T1000 (cell line): ENCODE measurements at regions not wholly inside any gene's neighbourhood (a gene's known extent, or its start where the extent isn't known, plus 50 kb on each side); places are given as distances from the start of the nearest gene placed in this dataset.

ENCODE experiments used
- DNase-seq: peaks from one replicate; lab custom pipeline; 2025; ENCODE audit warnings: mixed read lengths; lab: John Stamatoyannopoulos, UW

DNA sequence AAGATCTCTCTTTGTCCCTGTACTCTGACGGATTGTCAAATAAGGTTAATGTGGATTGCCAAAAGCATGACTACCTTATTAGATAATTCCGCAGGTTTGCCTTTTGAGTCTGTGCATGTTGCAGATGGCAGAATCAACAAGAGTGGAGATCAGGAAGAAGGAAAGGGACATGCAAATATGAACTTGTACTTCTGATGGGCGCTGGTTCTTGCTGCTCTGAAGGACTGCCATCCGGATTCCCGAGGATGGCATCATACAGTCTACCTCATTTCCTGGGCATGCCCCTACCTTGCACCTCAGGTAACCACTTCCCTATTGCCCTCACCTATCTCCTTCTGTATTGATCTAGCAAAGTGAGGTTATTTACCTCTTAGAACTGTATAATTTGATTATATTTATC, 504.2 kb downstream of the ACTL7B start:
- DNase-seq: no peak

GRCh38 chr9:108347463-108348188, 508.2 kb downstream of the ACTL7B start:
- DNase-seq: no peak

- no peak for DNase-seq
These were observed 510.0 kb downstream of the ACTL7B start for GRCh38 chr9:108345826-108346225.

GRCh38 chr9:108339251-108339650, 516.5 kb downstream of the ACTL7B start:
- no peak for DNase-seq

DNA sequence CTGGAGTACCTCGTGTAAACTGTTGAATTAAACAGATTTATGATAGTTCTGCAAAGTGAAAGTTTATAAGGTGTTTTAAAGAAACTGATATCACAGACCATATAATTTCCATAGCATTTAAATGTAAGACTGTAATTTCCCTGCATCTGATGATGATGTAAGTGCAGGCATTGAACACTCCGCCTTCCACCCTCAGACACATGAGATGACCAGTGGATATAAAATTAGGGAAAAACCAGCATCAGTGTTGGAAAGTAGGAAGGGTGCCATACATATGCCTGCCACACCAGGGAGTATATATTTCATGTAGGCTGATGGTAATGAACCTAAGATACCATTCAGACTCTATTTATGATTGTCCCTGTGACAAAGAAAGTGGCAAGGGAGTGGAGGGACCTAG, 519.2 kb downstream of the ACTL7B start:
- DNase-seq: no peak

DNA sequence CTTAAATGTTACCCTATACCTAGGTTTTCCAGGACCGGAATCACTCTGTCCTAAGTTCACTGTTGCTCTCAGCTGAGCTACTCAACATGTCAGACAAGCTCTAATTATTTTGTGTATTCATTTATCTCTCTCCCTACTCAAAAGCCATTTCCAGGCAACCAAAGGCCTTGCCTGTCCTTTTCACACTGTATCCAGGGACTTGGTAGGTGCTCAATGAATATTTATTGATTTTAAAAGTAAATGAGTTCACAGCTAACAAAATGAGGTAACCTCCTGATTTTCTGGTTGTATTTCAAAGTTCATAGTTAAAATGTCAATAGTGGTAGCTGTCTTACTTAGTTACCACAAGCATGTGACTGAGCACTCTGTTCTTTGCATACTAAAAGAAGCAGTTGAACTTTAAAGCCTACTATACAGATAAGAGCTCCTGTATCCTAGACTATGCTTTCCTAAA, 522.2 kb downstream of the ACTL7B start:
- DNase-seq: no peak

GRCh38 chr9:108331596-108331995, 524.2 kb downstream of the ACTL7B start:
- no peak for DNase-seq

DNA sequence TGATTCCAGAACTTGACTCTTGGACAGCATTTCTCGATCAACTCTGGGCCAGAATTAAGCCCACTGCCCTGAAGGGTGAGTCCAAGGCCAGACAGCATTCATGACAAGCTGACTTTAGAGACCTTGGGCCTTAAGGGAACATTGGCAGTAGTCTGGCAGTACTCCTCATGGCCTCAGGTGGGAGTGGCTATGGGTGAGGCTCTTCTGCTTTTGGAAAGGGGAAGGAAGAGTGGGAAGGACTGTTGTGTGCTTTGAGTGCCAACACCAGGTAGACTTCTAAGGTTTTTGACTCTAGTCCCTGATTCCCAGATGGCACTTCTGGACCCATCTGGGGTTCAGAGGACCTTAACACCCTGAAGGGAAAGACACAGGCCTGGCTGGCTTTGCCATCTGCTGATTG, 530.4 kb downstream of the ACTL7B start:
- DNase-seq: no peak

- no peak for DNase-seq
These were observed 532.2 kb downstream of the ACTL7B start for GRCh38 chr9:108323615-108324014.

DNA sequence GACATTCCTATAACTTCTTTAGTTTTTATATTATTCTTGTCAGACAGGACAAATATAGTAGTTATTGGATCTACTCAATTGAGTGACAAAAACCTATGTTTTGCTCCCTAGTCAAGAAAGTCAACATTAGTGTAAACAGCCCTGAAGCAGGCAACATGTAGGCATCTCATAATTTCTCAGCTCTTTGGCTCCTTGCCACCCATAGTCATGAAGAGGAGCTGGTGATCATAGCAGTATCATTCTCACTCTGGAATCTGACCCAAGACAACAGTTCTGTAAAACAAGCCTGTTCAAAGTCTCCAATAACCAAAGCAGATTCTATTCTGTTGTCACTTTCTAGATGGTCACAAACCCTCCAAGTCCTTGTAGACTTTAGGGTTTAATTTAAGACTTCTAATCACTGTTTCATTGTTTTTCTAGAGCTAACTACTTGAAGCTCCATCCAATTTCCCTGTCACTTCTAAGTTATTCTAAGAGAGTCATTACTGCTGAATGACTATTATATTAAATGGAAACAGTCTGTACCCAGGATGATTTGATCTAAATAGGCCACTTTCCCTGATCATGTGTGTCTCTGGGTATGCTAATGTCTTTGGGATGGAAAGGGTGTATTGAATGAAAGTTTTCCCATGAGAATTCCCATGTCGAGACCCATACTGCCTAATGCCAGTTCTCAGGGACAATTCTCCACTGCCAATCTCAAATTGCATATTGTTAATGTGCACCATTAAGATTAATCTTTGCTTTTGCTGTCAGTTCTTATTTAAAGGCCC, 533.3 kb downstream of the ACTL7B start:
- no peak for DNase-seq

DNA sequence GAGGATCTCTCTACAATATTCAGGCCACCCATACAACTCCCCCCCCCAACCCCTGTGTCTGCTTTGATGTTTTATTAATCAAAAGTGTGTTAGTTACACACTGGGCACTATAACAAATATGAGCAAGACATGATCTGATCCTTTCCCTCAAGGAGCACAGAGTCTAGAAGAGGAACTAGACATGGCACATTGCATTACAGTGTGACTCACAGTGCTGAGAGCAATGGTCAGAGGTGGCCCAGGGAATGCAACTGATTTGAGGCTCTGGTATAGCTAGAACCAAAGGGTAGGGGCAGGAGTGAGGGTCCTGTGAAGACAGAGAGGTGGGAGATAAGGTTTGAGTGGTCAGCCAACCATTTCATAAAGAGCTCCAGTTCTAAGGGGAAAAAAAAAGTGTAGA, 539.2 kb downstream of the ACTL7B start:
- DNase-seq: no peak

- no peak for DNase-seq
These were observed 539.7 kb downstream of the ACTL7B start for GRCh38 chr9:108316066-108316465.

DNA sequence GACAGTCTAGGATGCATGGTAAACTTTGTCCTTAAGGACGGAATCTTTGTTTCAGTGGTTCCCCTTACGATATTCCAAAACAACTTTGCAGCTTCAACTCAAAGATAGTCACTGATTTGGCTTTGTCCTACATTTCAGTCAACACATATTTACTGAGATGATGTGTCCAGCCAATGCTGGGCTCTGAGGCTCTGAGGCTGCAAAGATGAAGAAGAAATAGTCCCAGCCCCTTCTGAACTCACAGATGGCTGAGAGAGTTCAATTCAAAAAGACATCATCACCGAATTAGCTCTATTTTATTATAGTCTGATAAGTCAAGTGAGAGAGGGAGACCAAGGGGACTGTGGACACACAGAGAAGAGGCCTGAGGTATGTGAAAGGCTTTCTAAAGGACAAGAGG, 544.0 kb downstream of the ACTL7B start:
- no peak for DNase-seq

DNA sequence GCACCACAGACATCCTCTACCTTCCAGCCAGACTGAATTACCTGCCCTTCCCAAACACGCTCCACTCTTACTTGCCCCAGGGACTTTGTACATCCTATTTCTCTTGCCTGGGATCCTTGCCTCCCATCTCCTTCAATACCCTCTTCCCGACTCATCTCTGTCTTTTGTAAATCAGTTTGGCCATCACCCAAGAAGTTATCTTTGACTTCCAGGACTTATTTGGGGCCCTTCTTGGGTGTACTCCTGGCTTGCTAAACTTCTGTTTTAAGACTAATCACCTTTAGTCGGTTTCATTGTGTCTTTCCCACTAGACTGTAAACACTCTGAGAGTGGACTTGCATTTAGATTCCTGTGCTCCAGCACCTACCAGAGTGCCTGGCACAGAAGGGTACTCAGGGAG, 545.6 kb downstream of the ACTL7B start:
- no peak for DNase-seq

DNA sequence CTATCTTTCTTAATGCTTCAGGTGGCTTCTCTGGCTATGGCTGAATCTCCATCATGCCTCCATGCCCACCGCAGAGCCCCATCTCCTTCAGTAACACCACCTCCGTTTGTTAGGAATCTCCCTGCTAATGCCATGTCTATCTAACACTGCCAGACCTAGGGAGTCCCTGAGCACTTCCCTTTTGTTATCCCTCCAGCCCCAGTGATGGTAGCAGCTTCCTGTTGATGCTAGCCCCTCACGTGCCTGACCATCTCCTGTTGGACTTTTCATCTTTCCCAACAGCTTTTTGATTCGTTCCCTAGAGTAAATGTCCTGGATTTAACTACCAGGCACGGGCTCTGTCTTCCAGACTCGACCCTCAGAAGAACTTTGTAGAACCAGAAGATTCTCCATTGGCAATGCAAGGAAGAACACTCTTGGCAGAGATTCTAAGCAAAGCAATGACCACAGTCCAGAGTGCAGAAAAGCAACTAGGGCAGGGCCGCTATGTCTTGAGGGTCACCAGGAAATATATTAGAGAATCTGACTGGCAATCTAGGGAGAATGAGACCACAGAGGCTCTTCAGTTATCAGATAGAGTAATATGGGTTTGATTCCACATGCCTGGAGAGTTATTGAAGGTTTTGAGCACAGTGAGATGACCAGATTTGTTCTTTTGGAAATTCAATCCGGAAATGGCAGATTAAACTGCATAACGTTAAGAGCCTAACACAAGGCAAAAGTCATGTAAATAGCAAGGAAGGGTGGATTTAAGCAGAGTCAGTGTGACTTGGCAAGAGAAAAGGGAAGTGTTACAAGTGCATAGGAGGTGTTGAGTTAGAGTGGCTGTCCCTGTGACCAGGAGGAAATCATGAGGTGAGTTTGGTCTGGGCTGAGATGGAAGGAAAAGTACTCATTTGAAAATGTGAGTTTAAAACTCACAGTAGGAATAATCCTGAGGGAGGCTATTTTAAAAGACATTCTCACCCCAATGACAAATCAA, 555.2 kb downstream of the ACTL7B start:
- DNase-seq: no peak

- no peak for DNase-seq
These were observed 558.7 kb downstream of the ACTL7B start for GRCh38 chr9:108297073-108297472.

DNA sequence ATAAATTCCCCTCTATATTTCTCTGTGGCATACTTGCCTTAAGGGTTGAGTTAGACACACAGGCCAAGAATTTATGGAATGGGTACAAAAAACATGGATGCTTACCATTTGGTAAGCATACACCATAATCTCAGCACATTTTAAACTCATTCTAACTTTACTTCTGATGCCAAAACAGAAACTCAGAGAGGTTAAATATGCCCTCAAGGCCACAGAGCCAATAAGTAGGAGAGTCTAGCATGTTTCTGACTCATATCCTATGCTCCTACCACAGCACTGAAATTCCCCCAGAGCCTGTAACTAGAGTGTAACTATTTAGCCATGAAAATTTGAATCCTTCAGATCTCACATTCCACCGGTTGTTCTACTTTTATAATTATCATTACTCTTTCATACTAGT, 559.7 kb downstream of the ACTL7B start:
- DNase-seq: no peak

- DNase-seq: no peak
These were observed 564.2 kb downstream of the ACTL7B start for GRCh38 chr9:108291586-108291932.

DNA sequence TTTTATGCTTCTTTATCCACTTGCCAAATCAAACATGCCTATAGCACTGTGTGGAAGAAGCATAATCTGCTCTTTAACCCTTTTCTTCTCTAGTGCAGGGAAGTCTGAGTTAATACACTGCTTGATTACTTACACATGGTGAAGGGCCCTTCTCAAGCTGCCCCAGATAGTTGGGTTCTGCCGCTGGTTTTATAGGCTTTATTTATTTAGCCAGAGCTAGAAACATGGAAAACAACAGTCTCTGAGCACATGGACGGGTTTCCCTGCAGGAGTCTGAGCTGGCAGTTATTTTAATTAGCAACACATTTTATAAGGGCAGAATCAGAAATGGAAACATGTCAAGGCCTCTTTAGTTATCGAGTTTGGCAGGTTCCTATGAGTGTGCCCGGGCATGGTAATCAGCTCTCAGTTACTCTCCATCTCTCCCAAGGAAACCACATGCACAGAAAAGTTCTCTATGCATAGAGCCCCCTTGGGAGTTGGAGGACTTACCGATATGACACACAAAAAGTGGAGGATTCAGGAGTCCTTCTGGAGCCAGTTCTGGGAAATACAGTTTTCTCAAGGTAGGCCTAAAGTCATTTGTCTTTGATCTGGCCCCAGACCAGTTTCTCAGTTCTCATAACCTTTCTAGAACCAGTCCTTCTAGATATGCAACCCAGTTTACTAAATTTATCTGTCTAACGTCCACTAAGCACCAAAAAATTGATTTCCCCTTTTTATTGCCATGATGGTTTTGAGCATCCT, 564.8 kb downstream of the ACTL7B start:
- DNase-seq: no peak

- no peak for DNase-seq
These were observed 569.1 kb downstream of the ACTL7B start for GRCh38 chr9:108286638-108287206.

DNA sequence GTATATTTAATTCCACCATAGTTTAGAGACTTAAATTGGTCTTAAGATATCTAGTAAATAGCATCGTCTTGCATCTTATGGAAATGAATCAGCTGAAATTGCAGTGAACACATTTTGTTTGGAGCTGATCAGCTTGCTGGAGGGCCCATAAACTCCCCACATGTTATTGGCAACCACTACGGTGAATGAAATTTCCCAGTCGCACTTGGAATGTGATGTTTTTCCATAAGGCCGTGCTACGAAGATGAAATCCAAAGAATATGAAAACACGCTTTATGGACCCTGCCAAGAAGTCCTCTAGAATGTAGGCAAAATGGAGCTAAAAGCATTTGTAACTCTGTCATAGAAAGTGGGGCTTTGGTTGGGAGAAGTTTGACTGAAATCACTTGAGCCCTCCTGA, 572.1 kb downstream of the ACTL7B start:
- no peak for DNase-seq
